ENCODE measurements at regions not wholly inside any gene's neighbourhood (a gene's known extent, or its start where the extent isn't known, plus 50 kb on each side); places are given as distances from the start of the nearest gene placed in this dataset.

GRCh38 chr20:63083831-63084562 lies 77.2 kb upstream of the BHLHE23 start (continued):
- no peak for TF ChIP-seq GMEB2 (CRISPR knock-in tag; IDR thresholded peaks at IDR 0.05; ENCODE audit: low read depth)
- no peak for TF ChIP-seq ONECUT2 (CRISPR knock-in tag; IDR thresholded peaks at IDR 0.05)
- peak; percentile 61 for TF ChIP-seq ZNF883 (CRISPR knock-in tag; IDR thresholded peaks at IDR 0.05; ENCODE audit: not compliant biosample characterization)
- TF ChIP-seq ZNF570 (CRISPR knock-in tag; IDR thresholded peaks at IDR 0.05; ENCODE audit: borderline replicate concordance), result no peak
- no peak for TF ChIP-seq PAX8 (CRISPR knock-in tag; IDR thresholded peaks at IDR 0.05; ENCODE audit: borderline replicate concordance)
- TF ChIP-seq ZNF710 (CRISPR knock-in tag; IDR thresholded peaks at IDR 0.05; ENCODE audit: borderline replicate concordance), result 0 out of 2 replicates have a peak, but pooled peaks have one; percentile 11
- TF ChIP-seq SP4 (CRISPR knock-in tag; IDR thresholded peaks at IDR 0.05), result no peak
- no peak for TF ChIP-seq ZNF12 (CRISPR knock-in tag; IDR thresholded peaks at IDR 0.05)
- no peak for TF ChIP-seq IKZF4 (CRISPR knock-in tag; IDR thresholded peaks at IDR 0.05; ENCODE audit: borderline replicate concordance, low read depth, not compliant biosample characterization)
- peak; percentile 82; the same call in 1 of the 2 replicates for TF ChIP-seq TFAP4 (IDR thresholded peaks at IDR 0.05; ENCODE audit: borderline replicate concordance, low read depth)
- TF ChIP-seq UBTF (CRISPR knock-in tag; IDR thresholded peaks at IDR 0.05), result no peak; the same call in none of the 2 replicates
- peak; percentile 57; the same call in 1 of the 2 replicates for TF ChIP-seq ZZZ3 (CRISPR knock-in tag; IDR thresholded peaks at IDR 0.05; ENCODE audit: borderline replicate concordance)
- TF ChIP-seq ATF5 (CRISPR knock-in tag; IDR thresholded peaks at IDR 0.05; ENCODE audit: low read depth), result no peak
- TF ChIP-seq POLR2AphosphoS2 (IDR thresholded peaks at IDR 0.05; ENCODE audit: low read depth, low read length), result no peak
- TF ChIP-seq ZNF225 (CRISPR knock-in tag; IDR thresholded peaks at IDR 0.05), result no peak
- no peak for TF ChIP-seq SIN3B (IDR thresholded peaks at IDR 0.05; ENCODE audit: low read length)
- TF ChIP-seq REPIN1 (CRISPR knock-in tag; IDR thresholded peaks at IDR 0.05; ENCODE audit: borderline replicate concordance, low read depth), result no peak
- TF ChIP-seq CBX1 (IDR thresholded peaks at IDR 0.05; ENCODE audit: low read depth), result no peak
- TF ChIP-seq RAD51 (IDR thresholded peaks at IDR 0.05; ENCODE audit: borderline replicate concordance), result no peak
- TF ChIP-seq ZFP91 (CRISPR knock-in tag; IDR thresholded peaks at IDR 0.05; ENCODE audit: borderline replicate concordance), result no peak; the same call in 1 of the 2 replicates

Measured in HepG2 (cell line).